A549 (cell line): ENCODE measurements at regions not wholly inside any gene's neighbourhood (a gene's known extent, or its start where the extent isn't known, plus 50 kb on each side); places are given as distances from the start of the nearest gene placed in this dataset.

ENCODE experiments used
- ATAC-seq, 2 experiments: fragments of 200-7000 bp in 1 of 2; fragments of >200 bp in 1 of 2; cut with Nextera tagmentation in 1 of 2; cut with Tn5 transposase in 1 of 2; 3 replicates each; pipeline versions ENCODE4 v1.8.0 to v1.9.1; 2018 to 2020; ENCODE audit warnings: mild to moderate bottlenecking in 1 of 2, moderate library complexity in 1 of 2
- CTCF ChIA-PET: fragments of 300-600 bp; sonication (Branson Sonifier 250); formaldehyde crosslinking; extraction: SDS; loops from one replicate; lab custom pipeline; 2021; ENCODE audit warnings: antibody characterized with exemption, inconsistent platforms; lab: Yijun Ruan, JAX
- POLR2A ChIA-PET: fragments of 350-600 bp; formaldehyde crosslinking; extraction: SDS; loops from one replicate; lab custom pipeline; 2021; ENCODE audit warnings: antibody characterized with exemption, inconsistent platforms; lab: Yijun Ruan, JAX
- DNase-seq, 2 experiments: peaks; one replicate each; pipeline versions ENCODE4 v3.0.0 to v3.0.0-alpha.2; 2011 to 2016; ENCODE audit warnings: low read depth in 1 of 2, low spot score in 1 of 2
- FAIRE-seq: peaks from 2 replicates; lab custom pipeline; 2011; peaks lifted over from hg19 to GRCh38; lab: Jason Lieb, UNC
- H3K27ac ChIP-seq, 2 experiments: fragments of >200 bp; sonication (Bioruptor Twin); formaldehyde crosslinking; 3 replicates each; pipeline ENCODE4 v1.5.1; 2016 to 2017
- H3K4me1 ChIP-seq: fragments of >200 bp; sonication (Bioruptor Twin); formaldehyde crosslinking; 3 replicates; pipeline ENCODE4 v1.6.1; 2016
- H3K4me2 ChIP-seq: fragments of >200 bp; sonication (Bioruptor Twin); formaldehyde crosslinking; 3 replicates; pipeline ENCODE4 v1.6.1; 2016
- H3K4me3 ChIP-seq: fragments of >200 bp; sonication (Bioruptor Twin); formaldehyde crosslinking; 3 replicates; pipeline ENCODE4 v1.5.1; 2016
- H3K9me3 ChIP-seq: fragments of >200 bp; sonication (Bioruptor Twin); formaldehyde crosslinking; 3 replicates; pipeline ENCODE4 v1.6.1; 2016
- ATOH8 ChIP-seq: fragments of 250-450 bp; sonication (Bioruptor Pico); IDR thresholded peaks from 2 replicates; pipeline ENCODE4 v1.5.0; 2020; ENCODE audit warnings: low read depth, mild to moderate bottlenecking, moderate library complexity
- BHLHE40 ChIP-seq: IDR thresholded peaks from 2 replicates; pipeline ENCODE4 v1.6.1; 2012; ENCODE audit warnings: low read depth, low read length, inconsistent platforms
- CHD2 ChIP-seq: fragments of 150-350 bp; IDR thresholded peaks from 2 replicates; pipeline ENCODE4 v1.6.1; 2014; ENCODE audit warnings: low read length; ENCODE audit not compliant: partially characterized antibody
- E2F6 ChIP-seq: IDR thresholded peaks from 2 replicates; pipeline ENCODE4 v1.6.1; 2012; ENCODE audit warnings: low read depth, borderline replicate concordance
- EP300 ChIP-seq, 2 experiments: fragments of >200 bp; sonication (Bioruptor Twin); formaldehyde crosslinking; IDR thresholded peaks; 2 replicates in 1 of 2; 3 replicates in 1 of 2; pipeline ENCODE4 v1.6.1; 2016 to 2017
- FOSB ChIP-seq: fragments of 250-450 bp; sonication (Bioruptor Pico); IDR thresholded peaks from 2 replicates; pipeline ENCODE4 v1.5.0; 2020; ENCODE audit warnings: mild to moderate bottlenecking, moderate library complexity
- FOSL2 ChIP-seq, 2 experiments: fragments of 450-650 bp in 1 of 2; fragments of >200 bp in 1 of 2; sonication (Bioruptor Twin) in 1 of 2; formaldehyde crosslinking; IDR thresholded peaks; 2 replicates each; pipeline versions ENCODE4 v1.5.0 to v1.6.1; 2016 to 2020; ENCODE audit warnings: mild to moderate bottlenecking in 1 of 2, moderate library complexity in 1 of 2
- HDAC2 ChIP-seq: fragments of 200-600 bp; sonication (generic); IDR thresholded peaks from 2 replicates; pipeline ENCODE4 v1.6.1; 2016
- HES2 ChIP-seq: fragments of >200 bp; sonication (Bioruptor Twin); formaldehyde crosslinking; IDR thresholded peaks from 2 replicates; pipeline ENCODE4 v1.6.1; 2016
- HOXB13 ChIP-seq: fragments of 250-450 bp; sonication (Bioruptor Pico); IDR thresholded peaks from 2 replicates; pipeline ENCODE4 v1.5.0; 2020; ENCODE audit warnings: low read depth, mild to moderate bottlenecking, moderate library complexity
- MAFK ChIP-seq: fragments of 450-650 bp; IDR thresholded peaks from 2 replicates; pipeline ENCODE4 v1.6.1; 2014; ENCODE audit not compliant: partially characterized antibody
- MAZ ChIP-seq: fragments of 150-350 bp; IDR thresholded peaks from 2 replicates; pipeline ENCODE4 v1.6.1; 2014; ENCODE audit warnings: antibody characterized with exemption, low read depth, low read length, borderline replicate concordance
- MYC ChIP-seq: IDR thresholded peaks from 2 replicates; pipeline ENCODE4 v1.6.1; 2012; ENCODE audit warnings: mild to moderate bottlenecking, inconsistent platforms, low read length, improper control_type of control experiment, borderline replicate concordance
- PBX3 ChIP-seq: IDR thresholded peaks from 2 replicates; pipeline ENCODE4 v1.6.1; 2012
- PHF8 ChIP-seq: fragments of 200-600 bp; sonication (generic); IDR thresholded peaks from 2 replicates; pipeline ENCODE4 v1.6.1; 2016; ENCODE audit warnings: low read depth, mild to moderate bottlenecking, antibody characterized with exemption, moderate library complexity, borderline replicate concordance
- POLR2A ChIP-seq: IDR thresholded peaks from 2 replicates; pipeline ENCODE4 v1.6.1; 2012; ENCODE audit warnings: mild to moderate bottlenecking, low read length
- POLR2AphosphoS2 ChIP-seq: conservative IDR thresholded peaks from 2 replicates; pipeline ENCODE4 v1.6.1; 2012; ENCODE audit warnings: low read length, improper control_type of control experiment, inconsistent platforms
- RAD21 ChIP-seq, 2 experiments: fragments of >200 bp in 1 of 2; sonication (Bioruptor Twin) in 1 of 2; formaldehyde crosslinking in 1 of 2; IDR thresholded peaks in 1 of 2; conservative IDR thresholded peaks in 1 of 2; 2 replicates in 1 of 2; 3 replicates in 1 of 2; pipeline ENCODE4 v1.6.1; 2012 to 2018; ENCODE audit warnings: inconsistent platforms in 1 of 2
- REST ChIP-seq: fragments of 200-600 bp; sonication (generic); IDR thresholded peaks from 2 replicates; pipeline ENCODE4 v1.6.1; 2016; ENCODE audit warnings: antibody characterized with exemption, mild to moderate bottlenecking, moderate library complexity
- SREBF2 ChIP-seq: fragments of 450-650 bp; IDR thresholded peaks from 2 replicates; pipeline ENCODE4 v1.6.1; 2014; ENCODE audit warnings: mild to moderate bottlenecking, moderate library complexity
- ZFP36 ChIP-seq: fragments of 450-650 bp; IDR thresholded peaks from 2 replicates; pipeline ENCODE4 v1.6.1; 2014; ENCODE audit warnings: borderline replicate concordance; ENCODE audit not compliant: partially characterized antibody
- ZSCAN20 ChIP-seq: fragments of 250-450 bp; sonication (Bioruptor Pico); IDR thresholded peaks from 2 replicates; pipeline ENCODE4 v1.8.0; 2022; ENCODE audit warnings: mild to moderate bottlenecking, moderate library complexity
- WGBS: methylation state at CpG from one replicate; pipeline ENCODE4 v1.1.6; 2017; ENCODE audit errors: missing lambda C conversion rate; 5-methylcytosine and 5-hydroxymethylcytosine counted together

- FAIRE-seq, result peak; percentile 63
- no peak for DNase-seq
- ATAC-seq, result no peak
- Histone ChIP-seq H3K27ac (peak overlapping the region; percentile 92 to 94), H3K4me3 (no peak overlapping the region), H3K4me2 (peak overlapping the region; percentile 82), H3K4me1 (peaks cover 54% of the 10 kb centered on the region), H3K9me3 (no peaks in the 10 kb centered on the region)
- TF ChIP-seq E2F6 (no peak), HOXB13 (no peak), MAZ (no peak), FOSL2 (IDR thresholded peaks at IDR 0.05) (no peak), FOSL2 (CRISPR knock-in tag; IDR thresholded peaks at IDR 0.05) (no peak), PHF8 (no peak), PBX3 (no peak)
- 49% methylated on average over 1 of the region's 1 CpG for WGBS
- POLR2A ChIA-PET, result interaction anchor here (1.0 to 2.9 kb wide), 3 partner anchors 98 to 130 kb away, joined by 4 to 13 read pairs (median 5); no protein-coding TSS in a partner anchor
- CTCF ChIA-PET, result interaction anchor here (0.6 to 3.5 kb wide), 7 partner anchors 19 to 131 kb away, joined by 3 to 17 read pairs (median 3); no protein-coding TSS in a partner anchor
These were observed 112.6 kb upstream of the MTAP start for GRCh38 chr9:21689854-21690253.

- POLR2A ChIA-PET, result interaction anchor here (1.0 to 2.9 kb wide), 2 partner anchors 99 to 131 kb away, joined by 5 to 13 read pairs; no protein-coding TSS in a partner anchor
- peaks cover 49% of the 10 kb centered on the region for H3K4me1 ChIP-seq
- TF ChIP-seq PBX3 (no peak), POLR2A (no peak), SREBF2 (no peak), MYC (no peak), BHLHE40 (no peak), MAZ (no peak), HES2 (no peak), ATOH8 (CRISPR knock-in tag) (no peak), MAFK (no peak), FOSB (CRISPR knock-in tag) (no peak), ZSCAN20 (CRISPR knock-in tag) (no peak), RAD21 (conservative IDR thresholded peaks at IDR 0.05 in 1 of 2, IDR thresholded peaks at IDR 0.05 in 1 of 2) (no peak), HOXB13 (no peak), ZFP36 (no peak), HDAC2 (no peak), REST (no peak), POLR2AphosphoS2 (no peak), CHD2 (no peak), EP300 (IDR thresholded peaks at IDR 0.05) (no peak)
- TF ChIP-seq, all 56 proteins: peak for 0
- Histone ChIP-seq H3K9me3 (0 out of 3 replicates have a peak, but pooled peaks cover 3% of the 10 kb centered on the region), H3K27ac (peak overlapping the region; percentile 62 to 94; a peak in 4 of 6 replicates), H3K4me3 (no peak overlapping the region), H3K4me2 (peak overlapping the region; percentile 82; the same call in 2 of the 3 replicates)
- DNase-seq, result no peak
- no peak for ATAC-seq
- peak; percentile 56 for FAIRE-seq
- 78% methylated on average over 3 of the region's 3 CpGs for WGBS
- CTCF ChIA-PET, result interaction anchor here (0.6 to 3.5 kb wide), 5 partner anchors 19 to 111 kb away, joined by 3 to 17 read pairs (median 3); no protein-coding TSS in a partner anchor
These were observed 111.9 kb upstream of the MTAP start for GRCh38 chr9:21690561-21690960.
